Right ventricle myocardium superior (tissue), 1 donor: ENCODE measurements at regions not wholly inside any gene's neighbourhood (a gene's known extent, or its start where the extent isn't known, plus 50 kb on each side); places are given as distances from the start of the nearest gene placed in this dataset.
"Not testable (repeated sequence)": the region's sequence is repeated elsewhere in the genome, so short reads cannot be mapped to it uniquely, and the experiment has no call there.

Experiments used
- ATAC-seq: fragments of 200-7000 bp; cut with Tn5 transposase; one replicate; pipeline ENCODE4 v1.9.1; 2020; ENCODE audit warnings: mild to moderate bottlenecking; ENCODE audit not compliant: poor library complexity
- DNase-seq: peaks from one replicate; pipeline ENCODE4 v3.0.0-alpha.2; 2020
- intact Hi-C: fragments of 100-400 bp; cut with DNase I; formaldehyde crosslinking; loops from one replicate; pipeline ENCODE4 v1.11.2; 2022
- donor health status: DM: no; HTN: yes; CAD: no; lungs with severe emphysema.

- DNase-seq (no peak), ATAC-seq (no peak)
- intact Hi-C loops = no loop called here
Observed at GRCh38 chr4:135485371-135485770, 1283.8 kb upstream of the PABPC4L start.

- ATAC-seq (no peak), DNase-seq (no peak)
- intact Hi-C loops = no loop called here
Observed at GRCh38 chr4:135476272-135476671, 1274.7 kb upstream of the PABPC4L start.

GRCh38 chr4:135464311-135464710, 1262.7 kb upstream of the PABPC4L start:
- DNase-seq (no peak), ATAC-seq (no peak)
- intact Hi-C loops = no loop called here

- intact Hi-C loops, ATAC-seq, DNase-seq: not testable (repeated sequence)
Observed at GRCh38 chr4:135447598-135447997, 1246.0 kb upstream of the PABPC4L start.

GRCh38 chr4:135434936-135435335, 1233.3 kb upstream of the PABPC4L start:
- no peak for DNase-seq
- intact Hi-C loops = no loop called here
- ATAC-seq = no peak

- DNase-seq = no peak
- ATAC-seq = no peak
- intact Hi-C loops = no loop called here
Observed at GRCh38 chr4:135429528-135429927, 1227.9 kb upstream of the PABPC4L start.

GRCh38 chr4:135418353-135418752, 1216.8 kb upstream of the PABPC4L start:
- intact Hi-C loops = no loop called here
- DNase-seq (no peak), ATAC-seq (no peak)

GRCh38 chr4:135412213-135412612, 1210.6 kb upstream of the PABPC4L start:
- DNase-seq (no peak), ATAC-seq (no peak)
- intact Hi-C loops = no loop called here

GRCh38 chr4:135411251-135411650, 1209.7 kb upstream of the PABPC4L start:
- intact Hi-C loops = no loop called here
- no peak for ATAC-seq

GRCh38 chr4:135409261-135409660, 1207.7 kb upstream of the PABPC4L start:
- intact Hi-C loops, DNase-seq, ATAC-seq: not testable (repeated sequence)

More at GRCh38 chr4:135411251-135411650, 1209.7 kb upstream of the PABPC4L start:
- no peak for DNase-seq

- DNase-seq = no peak
- no peak for ATAC-seq
- intact Hi-C loops = no loop called here
Observed at GRCh38 chr4:135408109-135408508, 1206.5 kb upstream of the PABPC4L start.

GRCh38 chr4:135406597-135406996, 1205.0 kb upstream of the PABPC4L start:
- DNase-seq, intact Hi-C loops, ATAC-seq: not testable (repeated sequence)

- ATAC-seq (no peak), DNase-seq (no peak)
- intact Hi-C loops = no loop called here
Observed at GRCh38 chr4:135385830-135386581, 1184.4 kb upstream of the PABPC4L start.

- intact Hi-C loops = no loop called here
- DNase-seq (no peak), ATAC-seq (no peak)
Observed at GRCh38 chr4:135383356-135384288, 1182.0 kb upstream of the PABPC4L start.

- intact Hi-C loops = no loop called here
- ATAC-seq (no peak), DNase-seq (no peak)
Observed at GRCh38 chr4:135382280-135382959, 1180.8 kb upstream of the PABPC4L start.

GRCh38 chr4:135372131-135372530, 1170.5 kb upstream of the PABPC4L start:
- ATAC-seq = no peak
- intact Hi-C loops = no loop called here
- DNase-seq = no peak

- intact Hi-C loops = no loop called here
- DNase-seq (no peak), ATAC-seq (no peak)
Observed at GRCh38 chr4:135371137-135371536, 1169.5 kb upstream of the PABPC4L start.

- DNase-seq = no peak
- intact Hi-C loops = no loop called here
- no peak for ATAC-seq
Observed at GRCh38 chr4:135368831-135369230, 1167.2 kb upstream of the PABPC4L start.

GRCh38 chr4:135365065-135365464, 1163.5 kb upstream of the PABPC4L start:
- intact Hi-C loops = no loop called here
- ATAC-seq (no peak), DNase-seq (no peak)
